K562 (cell line): ENCODE measurements at regions not wholly inside any gene's neighbourhood (a gene's known extent, or its start where the extent isn't known, plus 50 kb on each side); places are given as distances from the start of the nearest gene placed in this dataset.

Experiments used
- ARNT ChIP-seq, 2 experiments: fragments of 450-650 bp; IDR thresholded peaks; 2 replicates each; pipeline ENCODE4 v1.6.1; 2016; ENCODE audit warnings: mild to moderate bottlenecking in 1 of 2
- EZH2 ChIP-seq: IDR thresholded peaks from 2 replicates; pipeline ENCODE4 v1.6.1; 2012; ENCODE audit warnings: low read depth, mild to moderate bottlenecking, inconsistent platforms, low read length, borderline replicate concordance
- HNRNPK ChIP-seq: fragments of 200-400 bp; formaldehyde crosslinking; IDR thresholded peaks from one replicate; pipeline ENCODE4 v1.6.1; 2018; ENCODE audit warnings: mild to moderate bottlenecking, low read depth, low read length; ENCODE audit not compliant: poor library complexity, severe bottlenecking
- LARP7 ChIP-seq: fragments of 450-650 bp; IDR thresholded peaks from 2 replicates; pipeline ENCODE4 v1.6.1; 2016
- MYC ChIP-seq, 2 experiments: fragments of 250-450 bp in 1 of 2; sonication (Bioruptor Pico) in 1 of 2; IDR thresholded peaks; 2 replicates each; pipeline versions ENCODE4 v1.5.1 to v1.6.1; 2012 to 2021; ENCODE audit warnings: low read depth in 2 of 2, borderline replicate concordance in 1 of 2, improper control_type of control experiment in 1 of 2, low read length in 1 of 2, mild to moderate bottlenecking in 1 of 2, moderate library complexity in 1 of 2
- SIN3A ChIP-seq, 2 experiments: fragments of 150-350 bp in 1 of 2; IDR thresholded peaks; 2 replicates each; pipeline ENCODE4 v1.6.1; 2011 to 2016; ENCODE audit warnings: borderline replicate concordance in 2 of 2, low read depth in 2 of 2, low read length in 2 of 2, mild to moderate bottlenecking in 2 of 2, moderate library complexity in 2 of 2; ENCODE audit not compliant: control insufficient read depth in 1 of 2
- TCF3 ChIP-seq: sonication (generic); formaldehyde crosslinking; IDR thresholded peaks from 2 replicates; pipeline ENCODE4 v1.4.0; 2020; ENCODE audit warnings: mild to moderate bottlenecking, missing genetic modification reagents
- ZNF707 ChIP-seq: fragments of 250-450 bp; sonication (Bioruptor Pico); conservative IDR thresholded peaks from 2 replicates; pipeline ENCODE4 v1.8.0; 2022; ENCODE audit warnings: inconsistent platforms, mild to moderate bottlenecking, moderate library complexity

DNA sequence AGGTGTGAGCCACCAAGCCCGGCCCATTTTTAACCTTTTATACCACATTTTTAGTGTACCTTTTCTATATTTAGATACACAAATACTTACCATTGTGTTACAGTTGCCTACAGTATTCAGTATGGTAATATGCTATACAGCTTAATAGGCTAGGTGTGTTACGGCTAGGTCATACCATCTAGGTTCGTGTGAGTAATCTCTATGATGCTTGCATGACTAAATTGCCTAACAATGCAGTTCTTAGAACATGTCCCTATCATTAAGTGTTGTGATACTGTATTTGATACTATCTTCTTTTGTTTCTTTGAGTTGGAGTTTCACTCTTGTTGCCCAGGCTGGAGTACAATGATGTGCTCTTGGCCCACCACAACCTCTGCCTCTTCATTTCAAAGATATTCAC is 387.7 kb upstream of the SASH1 start:
- TF ChIP-seq ARNT (IDR thresholded peaks at IDR 0.05), result no peak
- no peak for TF ChIP-seq TCF3
- no peak for TF ChIP-seq LARP7
- TF ChIP-seq HNRNPK, result no peak
- TF ChIP-seq EZH2, result no peak
- TF ChIP-seq MYC (IDR thresholded peaks at IDR 0.05; ENCODE audit: low read depth, low read length), result no peak
- no peak for TF ChIP-seq MYC (CRISPR knock-in tag; IDR thresholded peaks at IDR 0.05; ENCODE audit: borderline replicate concordance, low read depth)
- no peak for TF ChIP-seq SIN3A (IDR thresholded peaks at IDR 0.05; ENCODE audit: borderline replicate concordance in 2 of 2, control insufficient read depth in 1 of 2, low read depth in 2 of 2, low read length in 2 of 2)
- TF ChIP-seq ZNF707 (CRISPR knock-in tag), result no peak
